ENCODE measurements at regions not wholly inside any gene's neighbourhood (a gene's known extent, or its start where the extent isn't known, plus 50 kb on each side); places are given as distances from the start of the nearest gene placed in this dataset.

- intact Hi-C loops (cut with DNase I; ENCODE audit: low total_unique reads): no loop called here
- Histone ChIP-seq H3K36me3 (ENCODE audit: low read depth, missing control alignments) (no peaks in the 10 kb centered on the region), H3K4me1 (no peaks in the 10 kb centered on the region), H3K27me3 (no peaks in the 10 kb centered on the region), H3K27ac (no peak overlapping the region), H3K4me3 (no peak overlapping the region), H3K9me3 (no peaks in the 10 kb centered on the region)
- 92 to 97% methylated on average over 1 of the region's 1 CpG for WGBS, 2 donors
- DNase-seq: no peak
- TF ChIP-seq CTCF (IDR thresholded peaks at IDR 0.05): no peak
- TF ChIP-seq POLR2A (IDR thresholded peaks at IDR 0.05): no peak
Observed at GRCh38 chr3:24622138-24622537, 127.5 kb upstream of the THRB start.

GRCh38 chr3:24622696-24623225 is 128.1 kb upstream of the THRB start:
- Histone ChIP-seq H3K9me3 (no peaks in the 10 kb centered on the region), H3K4me3 (no peak overlapping the region), H3K27me3 (no peaks in the 10 kb centered on the region), H3K4me1 (no peaks in the 10 kb centered on the region), H3K36me3 (ENCODE audit: low read depth, missing control alignments) (no peaks in the 10 kb centered on the region), H3K27ac (no peak overlapping the region)
- intact Hi-C loops (cut with DNase I; ENCODE audit: low total_unique reads): no loop called here
- no peak for DNase-seq
- TF ChIP-seq CTCF (IDR thresholded peaks at IDR 0.05): no peak
- no peak for TF ChIP-seq POLR2A (IDR thresholded peaks at IDR 0.05)
- 73 to 80% methylated on average over 3 of the region's 3 CpGs for WGBS, 2 donors

GRCh38 chr3:24623657-24624056 is 129.0 kb upstream of the THRB start:
- intact Hi-C loops (cut with DNase I; ENCODE audit: low total_unique reads): no loop called here
- no peak for TF ChIP-seq POLR2A (IDR thresholded peaks at IDR 0.05)
- TF ChIP-seq CTCF (IDR thresholded peaks at IDR 0.05): no peak
- 74 to 76% methylated on average over 3 of the region's 3 CpGs for WGBS, 2 donors
- H3K27ac ChIP-seq: no peak overlapping the region
- no peaks in the 10 kb centered on the region for H3K27me3 ChIP-seq
- H3K9me3 ChIP-seq: no peaks in the 10 kb centered on the region
- H3K36me3 ChIP-seq (ENCODE audit: low read depth, missing control alignments): no peaks in the 10 kb centered on the region
- DNase-seq: no peak
- no peak overlapping the region for H3K4me3 ChIP-seq
- H3K4me1 ChIP-seq: no peaks in the 10 kb centered on the region

GRCh38 chr3:24624938-24625681 is 130.5 kb upstream of the THRB start:
- TF ChIP-seq CTCF (IDR thresholded peaks at IDR 0.05): no peak
- no peak for TF ChIP-seq POLR2A (IDR thresholded peaks at IDR 0.05)
- intact Hi-C loops (cut with DNase I; ENCODE audit: low total_unique reads): no loop called here
- Histone ChIP-seq H3K36me3 (ENCODE audit: low read depth, missing control alignments) (no peaks in the 10 kb centered on the region), H3K4me1 (no peaks in the 10 kb centered on the region), H3K27ac (no peak overlapping the region), H3K9me3 (no peaks in the 10 kb centered on the region), H3K4me3 (no peak overlapping the region), H3K27me3 (no peaks in the 10 kb centered on the region)
- DNase-seq: no peak
- WGBS, 2 donors: 55 to 59% methylated on average over 2 of the region's 2 CpGs

All from testis (tissue), 2 donors.